Mesothelial cell of epicardium (in vitro differentiated cells): ENCODE measurements at regions not wholly inside any gene's neighbourhood (a gene's known extent, or its start where the extent isn't known, plus 50 kb on each side); places are given as distances from the start of the nearest gene placed in this dataset.
A peak's percentile ranks its signal among the peaks of the same experiment; 100 is the strongest.

Experiments used
- DNase-seq, 2 experiments: peaks; one replicate each; pipeline ENCODE4 v3.0.0; 2021; ENCODE audit warnings: low spot score in 2 of 2; ENCODE audit not compliant: unreplicated experiment in 2 of 2
- H3K27ac Mint-ChIP-seq: 2 replicates; pipeline ENCODE4 v1.8.0; 2021; ENCODE audit warnings: mixed read lengths
- H3K27me3 Mint-ChIP-seq: 2 replicates; pipeline ENCODE4 v1.8.0; 2021; ENCODE audit warnings: low read depth, mixed read lengths
- H3K36me3 Mint-ChIP-seq: 2 replicates; pipeline ENCODE4 v1.8.0; 2021; ENCODE audit warnings: mixed read lengths
- H3K4me1 Mint-ChIP-seq: 2 replicates; pipeline ENCODE4 v1.8.0; 2021; ENCODE audit warnings: mixed read lengths
- H3K4me3 Mint-ChIP-seq: 2 replicates; pipeline ENCODE4 v1.8.0; 2021; ENCODE audit warnings: mild to moderate bottlenecking, moderate library complexity, mixed read lengths
- H3K9me3 Mint-ChIP-seq: 2 replicates; pipeline ENCODE4 v1.8.0; 2021; ENCODE audit warnings: mixed read lengths
- TF ChIP-seq, protein P1 (sequence below): fragments of 200-600 bp; sonication (generic); IDR thresholded peaks from one replicate; pipeline ENCODE4 v1.5.0; 2021; ENCODE audit warnings: antibody characterized with exemption; ENCODE audit not compliant: unreplicated experiment

DNA sequence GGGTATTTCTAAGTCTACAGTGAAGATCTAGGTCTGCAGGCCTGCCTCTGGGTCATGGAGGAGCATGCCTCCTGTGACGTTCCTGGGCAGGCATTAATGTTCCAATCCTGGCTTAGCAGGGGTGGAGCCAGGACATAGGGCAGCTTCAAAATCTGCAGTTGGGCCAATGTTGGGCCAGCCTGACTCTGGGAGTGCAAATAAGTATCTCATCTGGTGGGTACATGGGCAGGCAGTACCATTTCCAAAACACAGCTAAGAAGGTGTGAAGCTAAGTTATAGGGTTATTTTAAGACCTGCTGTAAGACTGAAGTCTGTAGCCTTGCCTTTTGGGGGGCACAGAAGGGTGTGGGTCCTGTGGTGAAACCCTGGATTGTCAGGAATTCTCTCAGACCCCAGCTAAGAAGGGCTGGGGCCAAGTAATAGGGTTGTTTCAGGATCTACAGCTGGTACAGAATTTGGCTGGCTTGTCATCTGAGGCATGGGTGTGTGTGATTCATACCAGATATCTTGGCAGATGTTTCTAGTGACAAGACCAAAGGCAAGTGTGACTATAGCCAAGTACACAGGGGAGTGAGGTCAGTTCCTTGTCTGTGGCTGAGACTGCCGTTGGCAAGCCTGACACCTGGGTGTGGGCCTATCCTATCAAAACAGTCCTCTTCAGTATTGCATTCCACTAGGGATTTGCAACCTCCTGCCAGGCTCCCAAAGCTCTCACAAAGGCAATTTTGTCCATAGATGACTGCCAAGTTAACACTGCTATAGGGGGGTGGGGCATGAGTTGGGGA is 468.7 kb upstream of the B3GALT2 start:
- Mint-ChIP-seq H3K4me3 (no peak overlapping the region), H3K27me3 (no peaks in the 10 kb centered on the region), H3K9me3 (peaks cover 45% of the 10 kb centered on the region), H3K4me1 (peaks cover 3% of the 10 kb centered on the region), H3K27ac (no peak overlapping the region), H3K36me3 (peaks cover 15% of the 10 kb centered on the region)
- DNase-seq = no peak
- TF ChIP-seq, protein P1, sequence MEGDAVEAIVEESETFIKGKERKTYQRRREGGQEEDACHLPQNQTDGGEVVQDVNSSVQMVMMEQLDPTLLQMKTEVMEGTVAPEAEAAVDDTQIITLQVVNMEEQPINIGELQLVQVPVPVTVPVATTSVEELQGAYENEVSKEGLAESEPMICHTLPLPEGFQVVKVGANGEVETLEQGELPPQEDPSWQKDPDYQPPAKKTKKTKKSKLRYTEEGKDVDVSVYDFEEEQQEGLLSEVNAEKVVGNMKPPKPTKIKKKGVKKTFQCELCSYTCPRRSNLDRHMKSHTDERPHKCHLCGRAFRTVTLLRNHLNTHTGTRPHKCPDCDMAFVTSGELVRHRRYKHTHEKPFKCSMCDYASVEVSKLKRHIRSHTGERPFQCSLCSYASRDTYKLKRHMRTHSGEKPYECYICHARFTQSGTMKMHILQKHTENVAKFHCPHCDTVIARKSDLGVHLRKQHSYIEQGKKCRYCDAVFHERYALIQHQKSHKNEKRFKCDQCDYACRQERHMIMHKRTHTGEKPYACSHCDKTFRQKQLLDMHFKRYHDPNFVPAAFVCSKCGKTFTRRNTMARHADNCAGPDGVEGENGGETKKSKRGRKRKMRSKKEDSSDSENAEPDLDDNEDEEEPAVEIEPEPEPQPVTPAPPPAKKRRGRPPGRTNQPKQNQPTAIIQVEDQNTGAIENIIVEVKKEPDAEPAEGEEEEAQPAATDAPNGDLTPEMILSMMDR = no peak

GRCh38 chr1:193649587-193649986 is 463.2 kb upstream of the B3GALT2 start:
- Mint-ChIP-seq H3K4me1 (no peaks in the 10 kb centered on the region), H3K4me3 (no peak overlapping the region), H3K27me3 (no peaks in the 10 kb centered on the region), H3K36me3 (peaks cover 20% of the 10 kb centered on the region), H3K27ac (no peak overlapping the region), H3K9me3 (peaks cover 65% of the 10 kb centered on the region)
- TF ChIP-seq, protein P1 = no peak
- DNase-seq = no peak

DNA sequence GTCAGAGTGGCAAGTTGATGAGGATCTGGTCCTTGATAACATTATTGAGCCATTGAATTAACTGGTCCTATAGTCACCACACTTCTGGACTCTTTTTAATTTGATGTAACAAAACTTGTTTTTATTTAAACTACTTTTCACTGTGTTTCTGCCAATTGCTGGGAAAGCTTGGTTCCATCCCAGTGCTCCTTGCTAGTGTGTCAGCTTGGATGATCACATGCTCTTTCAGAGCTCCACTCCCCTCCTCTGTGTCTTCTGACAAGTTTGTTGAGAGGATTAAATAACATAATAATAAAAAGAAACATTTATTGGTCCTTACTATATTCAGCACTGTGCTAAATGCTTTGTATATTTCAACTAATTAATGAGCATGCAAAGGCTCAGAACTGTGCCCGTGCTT is 448.5 kb upstream of the B3GALT2 start:
- peaks cover 24% of the 10 kb centered on the region for H3K9me3 Mint-ChIP-seq
- H3K27me3 Mint-ChIP-seq = no peaks in the 10 kb centered on the region
- H3K27ac Mint-ChIP-seq = no peak overlapping the region
- DNase-seq = no peak
- peaks cover 2% of the 10 kb centered on the region for H3K36me3 Mint-ChIP-seq
- H3K4me3 Mint-ChIP-seq = no peak overlapping the region
- TF ChIP-seq, protein P1 = no peak
- H3K4me1 Mint-ChIP-seq = peaks cover 9% of the 10 kb centered on the region

DNA sequence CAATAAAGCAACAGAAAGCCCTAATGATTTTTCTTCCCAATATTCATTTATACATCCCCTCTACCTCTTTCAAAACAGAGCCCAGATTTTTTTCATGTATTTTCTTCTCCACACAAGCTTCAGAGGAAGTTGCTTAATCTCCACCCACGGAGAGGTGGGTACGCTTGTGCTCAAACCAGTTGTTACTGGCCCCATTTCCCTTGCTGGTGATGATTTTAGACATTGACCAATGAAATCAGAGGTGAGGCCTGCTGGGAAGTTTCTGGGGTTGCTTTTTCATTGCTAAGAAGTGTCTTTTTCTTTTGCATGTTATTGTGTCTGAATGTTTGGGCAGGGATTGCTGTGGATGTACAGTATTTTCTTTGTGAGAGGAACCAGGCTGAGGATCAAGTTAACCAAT is 448.1 kb upstream of the B3GALT2 start:
- Mint-ChIP-seq H3K4me3 (no peak overlapping the region), H3K9me3 (peaks cover 24% of the 10 kb centered on the region), H3K27ac (no peak overlapping the region), H3K36me3 (peaks cover 2% of the 10 kb centered on the region), H3K4me1 (peaks cover 13% of the 10 kb centered on the region), H3K27me3 (no peaks in the 10 kb centered on the region)
- TF ChIP-seq, protein P1 = no peak
- no peak for DNase-seq

GRCh38 chr1:193633991-193634390 is 447.6 kb upstream of the B3GALT2 start:
- H3K4me1 Mint-ChIP-seq = peaks cover 18% of the 10 kb centered on the region
- H3K9me3 Mint-ChIP-seq = peaks cover 21% of the 10 kb centered on the region
- TF ChIP-seq, protein P1 = no peak
- H3K36me3 Mint-ChIP-seq = peaks cover 2% of the 10 kb centered on the region
- no peaks in the 10 kb centered on the region for H3K27me3 Mint-ChIP-seq
- H3K27ac Mint-ChIP-seq = peak overlapping the region; percentile 47
- DNase-seq = no peak
- H3K4me3 Mint-ChIP-seq = no peak overlapping the region
